ENCODE measurements at regions not wholly inside any gene's neighbourhood (a gene's known extent, or its start where the extent isn't known, plus 50 kb on each side); places are given as distances from the start of the nearest gene placed in this dataset.

DNA sequence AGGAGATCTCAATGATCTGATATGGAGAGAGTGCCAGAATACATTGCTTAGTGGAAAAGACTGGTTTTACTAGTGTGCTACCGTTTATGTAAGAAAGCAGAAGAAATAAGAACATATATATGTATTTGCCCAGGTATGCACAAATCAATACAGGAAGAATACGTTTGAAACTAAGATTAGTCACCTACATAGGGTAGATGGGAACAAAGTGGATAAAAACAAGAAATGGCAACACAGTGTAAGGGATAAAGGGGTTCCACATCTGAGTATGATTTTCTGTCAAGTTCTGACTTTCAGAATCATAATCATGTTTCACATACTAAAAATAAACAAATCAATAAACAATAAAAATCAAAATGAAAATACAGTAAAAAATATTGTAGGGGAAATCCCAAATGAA lies 148.6 kb upstream of the NAMPT start:
- no peak overlapping the region for H3K4me3 ChIP-seq (ENCODE audit: low read depth, low read length)
- TF ChIP-seq, protein P1, sequence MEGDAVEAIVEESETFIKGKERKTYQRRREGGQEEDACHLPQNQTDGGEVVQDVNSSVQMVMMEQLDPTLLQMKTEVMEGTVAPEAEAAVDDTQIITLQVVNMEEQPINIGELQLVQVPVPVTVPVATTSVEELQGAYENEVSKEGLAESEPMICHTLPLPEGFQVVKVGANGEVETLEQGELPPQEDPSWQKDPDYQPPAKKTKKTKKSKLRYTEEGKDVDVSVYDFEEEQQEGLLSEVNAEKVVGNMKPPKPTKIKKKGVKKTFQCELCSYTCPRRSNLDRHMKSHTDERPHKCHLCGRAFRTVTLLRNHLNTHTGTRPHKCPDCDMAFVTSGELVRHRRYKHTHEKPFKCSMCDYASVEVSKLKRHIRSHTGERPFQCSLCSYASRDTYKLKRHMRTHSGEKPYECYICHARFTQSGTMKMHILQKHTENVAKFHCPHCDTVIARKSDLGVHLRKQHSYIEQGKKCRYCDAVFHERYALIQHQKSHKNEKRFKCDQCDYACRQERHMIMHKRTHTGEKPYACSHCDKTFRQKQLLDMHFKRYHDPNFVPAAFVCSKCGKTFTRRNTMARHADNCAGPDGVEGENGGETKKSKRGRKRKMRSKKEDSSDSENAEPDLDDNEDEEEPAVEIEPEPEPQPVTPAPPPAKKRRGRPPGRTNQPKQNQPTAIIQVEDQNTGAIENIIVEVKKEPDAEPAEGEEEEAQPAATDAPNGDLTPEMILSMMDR (IDR thresholded peaks at IDR 0.05; ENCODE audit: low read depth, low read length, missing control alignments) = no peak
- DNase-seq (ENCODE audit: low read depth) = no peak

DNA sequence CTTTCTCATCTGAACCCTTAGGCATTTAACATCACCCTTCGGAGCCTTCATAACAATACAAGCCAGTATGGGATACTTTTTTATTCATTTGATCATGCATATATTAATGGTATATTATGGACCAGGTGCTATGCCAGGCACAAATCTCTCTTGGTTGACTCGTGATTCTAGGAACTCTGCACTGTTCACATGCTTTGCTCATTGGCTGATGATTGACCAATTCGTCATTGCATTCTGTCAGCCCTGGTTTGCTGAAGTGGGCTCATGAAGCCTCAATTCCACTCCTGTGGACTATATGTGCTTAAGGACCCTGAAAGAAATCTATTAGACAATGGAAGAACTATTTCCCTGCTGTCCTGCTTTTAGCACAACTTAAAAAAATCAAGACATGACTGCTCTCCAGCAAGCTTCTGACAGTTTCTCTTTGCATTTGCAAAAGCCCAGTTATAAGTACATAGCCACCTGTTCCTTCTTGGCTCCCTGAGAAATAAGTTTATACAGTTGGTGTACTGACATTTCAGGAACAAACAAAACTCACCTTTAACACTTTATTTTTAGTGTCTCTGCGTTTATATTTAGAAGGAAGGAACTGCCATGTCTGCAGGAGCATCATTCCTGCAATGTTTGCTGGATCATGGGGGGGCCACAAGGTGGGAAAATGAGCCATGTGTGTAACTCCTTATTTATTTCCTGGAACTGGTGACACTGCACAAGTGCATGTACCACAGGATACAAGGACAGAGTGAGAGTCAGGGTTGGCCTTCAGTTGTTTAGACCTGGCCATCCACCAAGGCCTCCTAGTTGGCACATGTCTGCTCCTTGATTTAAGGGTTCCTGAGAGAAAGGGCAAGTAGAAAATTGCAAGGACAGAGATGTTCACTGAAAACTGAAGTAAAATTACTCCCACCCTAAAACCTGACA lies 146.0 kb upstream of the NAMPT start:
- H3K4me3 ChIP-seq (ENCODE audit: low read depth, low read length) = no peak overlapping the region
- TF ChIP-seq, protein P1 (IDR thresholded peaks at IDR 0.05; ENCODE audit: low read depth, low read length, missing control alignments) = no peak
- no peak for DNase-seq (ENCODE audit: low read depth)

DNA sequence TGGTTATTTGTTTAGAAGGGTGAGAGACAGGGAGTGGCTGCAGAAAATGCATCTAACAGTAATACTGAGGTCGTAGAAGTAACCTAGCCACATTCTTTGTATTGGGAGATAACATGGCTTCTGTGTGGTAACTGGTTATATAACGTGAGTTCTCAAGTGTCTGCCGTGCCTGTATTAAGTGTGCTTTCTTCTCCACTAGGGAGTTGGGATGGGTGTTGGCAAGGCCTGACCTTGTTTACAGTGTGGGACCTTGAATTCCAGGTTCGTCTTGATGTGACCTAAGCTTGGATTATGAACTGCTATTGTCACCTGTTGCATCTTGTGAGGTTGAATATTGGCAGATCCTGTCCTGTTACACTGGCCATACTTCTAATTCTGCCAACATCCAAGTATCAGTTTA lies 145.3 kb upstream of the NAMPT start:
- H3K4me3 ChIP-seq (ENCODE audit: low read depth, low read length) = no peak overlapping the region
- no peak for DNase-seq (ENCODE audit: low read depth)
- TF ChIP-seq, protein P1 (IDR thresholded peaks at IDR 0.05; ENCODE audit: low read depth, low read length, missing control alignments) = no peak

DNA sequence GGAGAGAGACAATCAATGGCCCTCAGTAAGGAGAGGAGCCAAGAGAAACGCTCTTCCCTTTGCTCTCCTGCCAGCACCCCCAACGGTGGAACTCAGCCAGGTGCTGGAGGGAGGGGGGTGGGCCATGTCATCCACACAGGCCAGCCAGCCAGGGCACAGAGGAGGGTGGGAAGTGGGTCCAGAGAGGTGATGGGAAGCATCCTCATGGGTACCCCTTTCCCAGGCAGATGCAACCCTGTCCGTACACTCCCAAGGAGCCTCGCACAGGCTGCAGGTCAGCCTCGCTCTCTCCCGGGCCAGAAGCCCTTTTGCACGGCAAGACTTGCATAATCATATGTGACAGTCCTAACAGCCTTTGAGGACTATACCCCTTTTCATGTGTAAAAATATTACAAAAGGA lies 142.0 kb upstream of the NAMPT start:
- no peak for DNase-seq (ENCODE audit: low read depth)
- H3K4me3 ChIP-seq (ENCODE audit: low read depth, low read length) = no peak overlapping the region
- TF ChIP-seq, protein P1 (IDR thresholded peaks at IDR 0.05; ENCODE audit: low read depth, low read length, missing control alignments) = no peak

DNA sequence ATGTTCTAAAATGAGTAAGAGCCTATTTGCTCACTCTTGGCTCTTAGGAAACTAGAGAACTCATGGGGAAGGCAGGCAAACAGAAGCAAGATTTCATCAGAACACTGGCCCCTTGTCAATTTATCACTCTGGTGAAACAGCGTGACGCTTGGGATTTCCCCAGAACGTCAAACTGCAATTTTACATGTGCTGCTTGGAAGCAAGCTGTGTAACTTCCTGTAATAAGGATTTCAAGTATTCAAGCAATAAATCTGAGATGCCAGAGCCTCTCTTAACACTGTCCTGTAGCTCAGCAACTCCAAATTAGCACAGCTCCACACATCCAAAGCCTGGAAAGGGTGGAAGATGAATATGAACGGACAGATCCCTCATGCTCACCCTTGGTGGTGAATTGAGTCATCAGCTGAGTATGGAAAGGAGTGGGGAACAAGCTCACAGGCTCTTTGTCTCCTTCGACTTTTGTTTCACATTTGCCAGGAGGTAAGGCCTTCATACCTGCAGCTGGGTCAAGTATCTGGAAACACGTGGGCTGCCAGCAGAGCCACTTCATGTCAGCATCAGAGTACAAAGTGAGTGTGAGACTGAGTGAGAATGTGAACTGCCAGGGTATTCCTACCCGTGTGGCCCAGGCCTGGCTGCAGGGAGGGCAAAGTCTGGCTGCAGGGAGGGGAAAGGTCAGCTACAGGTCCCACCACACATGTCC lies 140.4 kb upstream of the NAMPT start:
- H3K4me3 ChIP-seq (ENCODE audit: low read depth, low read length) = peak overlapping the region; percentile 32; the same call in 1 of the 2 replicates
- TF ChIP-seq, protein P1 (IDR thresholded peaks at IDR 0.05; ENCODE audit: low read depth, low read length, missing control alignments) = no peak
- DNase-seq (ENCODE audit: low read depth) = peak; percentile 76

DNA sequence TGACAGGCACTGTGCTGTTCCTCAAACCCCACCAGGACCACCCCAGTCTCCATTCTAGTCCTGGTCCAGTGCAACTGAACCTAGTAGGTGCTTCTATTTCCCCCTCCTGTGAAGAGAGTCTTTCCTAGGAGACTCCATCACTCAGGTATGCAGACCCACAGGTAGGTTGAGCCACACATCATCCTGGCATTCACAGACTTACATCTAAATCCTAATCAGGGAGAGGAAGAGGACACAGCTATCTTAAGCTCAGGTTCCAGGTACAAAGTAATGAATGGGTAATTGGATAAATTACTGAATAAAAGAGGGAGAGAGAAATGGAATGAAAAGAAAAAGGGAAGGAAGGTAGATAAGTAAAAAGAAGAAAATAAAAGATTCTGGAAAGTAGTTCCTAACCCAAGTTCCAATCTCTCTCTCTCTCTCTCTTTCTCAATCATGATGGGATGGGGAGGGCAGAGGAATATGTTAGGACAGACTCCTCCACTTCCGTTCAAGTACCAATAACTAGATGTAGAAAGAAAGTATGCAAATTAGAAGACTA lies 139.8 kb upstream of the NAMPT start:
- TF ChIP-seq, protein P1 (IDR thresholded peaks at IDR 0.05; ENCODE audit: low read depth, low read length, missing control alignments) = no peak
- DNase-seq (ENCODE audit: low read depth) = no peak
- no peak overlapping the region for H3K4me3 ChIP-seq (ENCODE audit: low read depth, low read length)
